ENCODE measurements at regions not wholly inside any gene's neighbourhood (a gene's known extent, or its start where the extent isn't known, plus 50 kb on each side); places are given as distances from the start of the nearest gene placed in this dataset.

DNA sequence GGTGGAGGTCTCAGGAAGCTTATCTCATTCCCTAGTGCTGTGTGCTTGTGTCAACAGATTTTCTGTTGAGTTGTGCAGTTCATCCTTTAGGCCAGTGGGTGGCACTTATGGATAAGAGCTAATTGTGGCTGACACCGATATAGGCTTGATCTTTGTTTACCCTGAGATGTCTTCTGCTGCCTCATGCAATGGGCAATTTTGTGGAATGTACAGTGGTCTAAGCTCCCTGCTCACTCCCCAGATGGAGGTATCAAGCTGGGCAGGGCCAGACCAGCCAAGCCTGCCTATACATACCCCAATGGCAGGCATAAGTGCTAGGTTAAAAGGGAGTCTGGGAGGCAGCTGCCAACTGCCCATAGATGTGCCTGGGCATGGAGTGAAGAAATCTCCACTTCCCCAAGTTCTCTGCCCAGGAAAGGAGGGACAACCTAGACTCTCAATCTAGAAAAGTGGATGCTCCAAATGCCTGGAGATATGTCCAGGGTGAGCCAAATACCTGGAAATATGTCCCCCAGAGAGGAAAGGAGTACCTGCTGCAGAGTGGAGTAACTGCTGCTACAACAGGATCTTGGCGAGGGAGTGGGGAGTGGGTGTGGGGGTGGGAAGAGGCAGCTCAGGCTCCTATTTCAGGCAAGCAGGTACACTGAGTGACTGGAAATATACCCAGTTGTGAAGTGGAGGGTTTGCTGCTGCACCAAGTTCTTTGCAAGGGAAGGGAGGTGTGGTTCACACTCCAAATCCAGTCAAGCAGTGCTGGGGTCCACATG lies 53.2 kb upstream of the ARG1 start:
- Histone ChIP-seq H3K27ac (no peak overlapping the region), H3K4me3 (no peak overlapping the region), H3K9me3 (no peaks in the 10 kb centered on the region), H3K4me1 (no peaks in the 10 kb centered on the region), H3K27me3 (no peaks in the 10 kb centered on the region), H3K36me3 (no peaks in the 10 kb centered on the region)
- TF ChIP-seq, protein P1, sequence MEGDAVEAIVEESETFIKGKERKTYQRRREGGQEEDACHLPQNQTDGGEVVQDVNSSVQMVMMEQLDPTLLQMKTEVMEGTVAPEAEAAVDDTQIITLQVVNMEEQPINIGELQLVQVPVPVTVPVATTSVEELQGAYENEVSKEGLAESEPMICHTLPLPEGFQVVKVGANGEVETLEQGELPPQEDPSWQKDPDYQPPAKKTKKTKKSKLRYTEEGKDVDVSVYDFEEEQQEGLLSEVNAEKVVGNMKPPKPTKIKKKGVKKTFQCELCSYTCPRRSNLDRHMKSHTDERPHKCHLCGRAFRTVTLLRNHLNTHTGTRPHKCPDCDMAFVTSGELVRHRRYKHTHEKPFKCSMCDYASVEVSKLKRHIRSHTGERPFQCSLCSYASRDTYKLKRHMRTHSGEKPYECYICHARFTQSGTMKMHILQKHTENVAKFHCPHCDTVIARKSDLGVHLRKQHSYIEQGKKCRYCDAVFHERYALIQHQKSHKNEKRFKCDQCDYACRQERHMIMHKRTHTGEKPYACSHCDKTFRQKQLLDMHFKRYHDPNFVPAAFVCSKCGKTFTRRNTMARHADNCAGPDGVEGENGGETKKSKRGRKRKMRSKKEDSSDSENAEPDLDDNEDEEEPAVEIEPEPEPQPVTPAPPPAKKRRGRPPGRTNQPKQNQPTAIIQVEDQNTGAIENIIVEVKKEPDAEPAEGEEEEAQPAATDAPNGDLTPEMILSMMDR (IDR thresholded peaks at IDR 0.05), result no peak
- no peak for DNase-seq
- intact Hi-C loops (cut with DNase I; ENCODE audit: low total_unique reads), result no loop called here
